ENCODE measurements at regions not wholly inside any gene's neighbourhood (a gene's known extent, or its start where the extent isn't known, plus 50 kb on each side); places are given as distances from the start of the nearest gene placed in this dataset.

DNA sequence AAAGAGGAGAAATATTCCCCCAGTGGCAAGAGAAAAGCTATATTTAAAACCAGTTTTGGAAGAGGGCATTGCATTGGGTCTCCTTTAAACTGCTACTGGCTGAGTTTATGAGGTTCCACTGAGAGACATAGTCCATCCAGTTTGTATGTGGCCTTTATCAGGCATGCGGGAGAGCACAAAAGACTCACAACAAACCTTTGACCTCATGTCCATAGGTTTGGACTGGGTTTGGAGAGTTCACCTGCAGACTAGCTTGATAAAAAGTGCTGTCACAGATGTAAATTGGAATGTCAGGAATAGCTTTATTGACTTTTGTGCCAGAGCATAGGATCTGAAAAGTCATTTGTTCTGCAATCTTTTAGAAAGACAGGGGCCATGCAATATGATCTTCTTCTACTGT, 131.0 kb upstream of the NRIP1 start:
- no peak for DNase-seq (ENCODE audit: low read depth)
- H3K4me3 ChIP-seq (ENCODE audit: low read length), result no peak overlapping the region
- TF ChIP-seq, protein P1, sequence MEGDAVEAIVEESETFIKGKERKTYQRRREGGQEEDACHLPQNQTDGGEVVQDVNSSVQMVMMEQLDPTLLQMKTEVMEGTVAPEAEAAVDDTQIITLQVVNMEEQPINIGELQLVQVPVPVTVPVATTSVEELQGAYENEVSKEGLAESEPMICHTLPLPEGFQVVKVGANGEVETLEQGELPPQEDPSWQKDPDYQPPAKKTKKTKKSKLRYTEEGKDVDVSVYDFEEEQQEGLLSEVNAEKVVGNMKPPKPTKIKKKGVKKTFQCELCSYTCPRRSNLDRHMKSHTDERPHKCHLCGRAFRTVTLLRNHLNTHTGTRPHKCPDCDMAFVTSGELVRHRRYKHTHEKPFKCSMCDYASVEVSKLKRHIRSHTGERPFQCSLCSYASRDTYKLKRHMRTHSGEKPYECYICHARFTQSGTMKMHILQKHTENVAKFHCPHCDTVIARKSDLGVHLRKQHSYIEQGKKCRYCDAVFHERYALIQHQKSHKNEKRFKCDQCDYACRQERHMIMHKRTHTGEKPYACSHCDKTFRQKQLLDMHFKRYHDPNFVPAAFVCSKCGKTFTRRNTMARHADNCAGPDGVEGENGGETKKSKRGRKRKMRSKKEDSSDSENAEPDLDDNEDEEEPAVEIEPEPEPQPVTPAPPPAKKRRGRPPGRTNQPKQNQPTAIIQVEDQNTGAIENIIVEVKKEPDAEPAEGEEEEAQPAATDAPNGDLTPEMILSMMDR (conservative IDR thresholded peaks at IDR 0.05; ENCODE audit: low read length), result no peak

DNA sequence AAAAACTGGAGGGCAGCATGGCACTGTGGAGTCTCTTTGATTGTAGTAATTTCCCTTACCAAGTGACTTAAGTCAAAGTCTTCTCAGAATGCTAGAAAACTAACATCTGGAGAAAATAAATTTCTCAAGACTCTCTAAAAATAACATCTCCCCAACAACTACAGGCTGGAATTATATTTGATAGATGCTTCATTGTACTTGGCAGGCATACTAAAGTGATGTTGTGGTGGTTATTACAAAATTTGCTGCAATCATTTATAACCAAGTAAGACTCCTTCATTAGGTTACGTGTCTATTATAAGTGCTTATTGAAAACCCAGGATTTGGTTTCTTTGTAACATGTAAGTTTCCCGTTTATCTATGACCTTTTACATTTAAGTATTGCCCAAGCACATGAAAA, 132.9 kb upstream of the NRIP1 start:
- DNase-seq (ENCODE audit: low read depth), result no peak

DNA sequence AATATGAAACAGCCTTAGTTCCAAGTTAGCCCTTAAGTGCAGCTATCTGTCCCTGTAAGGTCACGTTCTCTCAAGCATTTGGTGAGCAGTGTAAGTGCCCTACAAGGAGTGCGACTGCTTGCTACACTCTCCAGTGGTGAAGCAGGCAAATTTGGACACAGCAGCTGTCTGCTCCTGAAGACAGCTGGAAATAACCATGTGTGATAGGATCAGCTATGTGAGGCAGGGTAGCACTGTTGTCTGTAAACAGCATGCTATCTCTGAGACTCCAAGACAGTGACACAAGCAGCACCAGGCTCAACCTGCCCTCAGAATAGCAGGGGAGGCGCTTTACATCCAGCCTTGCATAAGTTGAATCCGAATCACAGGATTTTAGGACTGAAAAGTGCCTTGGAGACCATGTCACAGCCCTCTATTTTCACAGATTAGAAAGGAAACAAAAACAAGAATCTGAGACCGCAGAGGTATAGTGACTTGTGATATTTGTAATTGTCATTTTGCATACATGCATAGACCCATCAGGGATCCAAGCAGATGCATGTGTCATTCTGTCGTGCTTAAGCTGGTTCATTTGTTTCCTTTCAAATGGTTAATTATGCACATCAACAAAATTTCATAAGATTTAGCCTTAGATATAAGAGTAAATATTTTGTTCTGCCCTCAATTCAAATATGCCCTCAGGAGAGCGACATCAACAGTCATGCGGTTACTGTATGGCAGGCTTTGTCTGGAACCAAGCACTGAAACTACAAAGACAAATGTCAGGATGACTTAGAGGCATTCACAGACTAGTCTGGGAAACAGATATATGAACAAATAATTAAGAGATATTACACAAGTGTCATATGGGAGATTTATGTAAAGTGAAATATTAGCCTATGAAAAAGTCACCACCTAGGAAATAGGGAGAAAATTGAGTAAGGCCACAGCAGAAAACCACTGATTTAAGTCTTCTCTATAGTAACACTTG, 134.9 kb upstream of the NRIP1 start:
- H3K4me3 ChIP-seq (ENCODE audit: low read length), result no peak overlapping the region
- TF ChIP-seq, protein P1 (conservative IDR thresholded peaks at IDR 0.05; ENCODE audit: low read length), result no peak
- DNase-seq (ENCODE audit: low read depth), result no peak

More for the DNA sequence above, 132.9 kb upstream of the NRIP1 start:
- TF ChIP-seq, protein P1 (conservative IDR thresholded peaks at IDR 0.05; ENCODE audit: low read length), result no peak
- no peak overlapping the region for H3K4me3 ChIP-seq (ENCODE audit: low read length)

DNA sequence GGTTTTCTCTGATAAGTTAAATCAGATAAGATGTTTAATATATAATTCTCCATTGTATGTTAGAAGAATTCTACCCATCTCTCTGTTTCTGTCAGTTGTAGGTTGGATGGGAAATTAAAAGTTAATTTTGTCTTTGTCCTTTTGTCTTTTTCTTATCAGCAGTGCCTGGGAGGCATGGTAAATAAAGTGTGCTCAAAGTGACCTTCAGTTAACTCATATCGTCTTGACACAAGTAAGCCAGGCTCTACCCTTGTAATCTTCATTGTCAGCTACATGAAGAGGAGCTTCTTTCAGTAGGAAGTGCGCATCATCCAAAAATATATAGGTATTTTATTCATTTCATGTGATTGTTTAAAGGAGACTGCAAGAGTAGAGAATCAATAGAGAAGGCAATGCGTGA, 138.9 kb upstream of the NRIP1 start:
- TF ChIP-seq, protein P1 (conservative IDR thresholded peaks at IDR 0.05; ENCODE audit: low read length), result no peak
- H3K4me3 ChIP-seq (ENCODE audit: low read length), result no peak overlapping the region
- DNase-seq (ENCODE audit: low read depth), result no peak

DNA sequence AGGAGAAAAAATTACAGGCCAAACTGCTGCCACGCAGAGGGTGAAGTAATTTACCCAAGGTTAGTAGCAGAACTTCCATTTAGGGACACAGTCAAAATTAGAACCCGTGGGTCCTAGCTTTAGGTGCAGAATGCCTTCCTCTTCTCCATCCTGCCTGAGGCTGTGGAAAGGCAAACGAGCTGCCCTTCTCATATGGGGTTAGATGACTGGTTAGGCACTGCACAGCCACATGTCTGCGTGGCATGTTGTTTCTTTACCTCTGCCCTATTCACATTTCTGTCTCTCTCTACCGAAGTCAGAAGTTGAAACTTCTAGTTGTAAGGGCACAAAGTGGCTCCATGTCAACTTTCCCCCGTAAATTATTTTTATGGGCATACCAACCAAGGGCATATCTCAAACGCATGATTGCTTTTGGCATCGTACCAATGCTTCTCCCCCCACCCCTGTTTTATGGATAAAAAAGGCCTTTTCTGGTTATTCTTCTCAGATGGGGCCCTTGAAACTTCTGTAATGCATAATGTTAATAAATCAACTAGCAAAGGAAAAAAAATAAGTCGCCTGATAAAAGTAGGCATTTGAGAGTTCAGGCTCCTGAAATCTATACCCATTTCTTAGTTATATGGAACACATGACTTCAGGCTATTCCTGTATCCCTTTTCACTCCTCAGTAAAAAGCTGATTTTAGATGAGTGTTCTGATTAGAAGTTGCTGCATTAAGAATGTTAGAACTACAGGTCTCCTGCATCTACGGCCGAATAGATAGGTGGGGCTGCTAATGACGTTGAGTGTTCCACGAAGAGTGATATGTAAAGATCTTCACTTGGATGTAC, 139.6 kb upstream of the NRIP1 start:
- DNase-seq (ENCODE audit: low read depth), result no peak
- no peak overlapping the region for H3K4me3 ChIP-seq (ENCODE audit: low read length)

DNA sequence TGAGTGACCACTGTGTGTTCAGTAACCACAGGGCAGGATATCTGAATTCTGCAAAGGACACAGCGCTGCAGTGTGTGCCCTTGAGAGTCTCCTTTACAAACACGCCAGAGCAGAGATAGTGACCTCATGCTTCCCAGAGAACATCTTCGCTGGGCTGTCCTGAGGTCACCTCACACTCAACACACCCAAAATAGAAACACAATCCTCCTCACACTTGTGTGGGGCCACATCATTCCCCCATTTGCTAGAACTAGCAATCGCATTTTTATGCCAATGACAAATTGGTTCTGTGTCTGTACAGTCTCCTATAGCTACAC, 140.1 kb upstream of the NRIP1 start:
- TF ChIP-seq, protein P1 (conservative IDR thresholded peaks at IDR 0.05; ENCODE audit: low read length), result no peak
- no peak overlapping the region for H3K4me3 ChIP-seq (ENCODE audit: low read length)
- no peak for DNase-seq (ENCODE audit: low read depth)

More for the DNA sequence above, 139.6 kb upstream of the NRIP1 start:
- TF ChIP-seq, protein P1 (conservative IDR thresholded peaks at IDR 0.05; ENCODE audit: low read length), result no peak
